H1 (cell line): ENCODE measurements at regions not wholly inside any gene's neighbourhood (a gene's known extent, or its start where the extent isn't known, plus 50 kb on each side); places are given as distances from the start of the nearest gene placed in this dataset.

Source experiments
- HDAC6 ChIP-seq: IDR thresholded peaks from one replicate; pipeline ENCODE4 v1.7.1; 2012; ENCODE audit warnings: low read depth, mild to moderate bottlenecking, inconsistent platforms, low read length, moderate library complexity

DNA sequence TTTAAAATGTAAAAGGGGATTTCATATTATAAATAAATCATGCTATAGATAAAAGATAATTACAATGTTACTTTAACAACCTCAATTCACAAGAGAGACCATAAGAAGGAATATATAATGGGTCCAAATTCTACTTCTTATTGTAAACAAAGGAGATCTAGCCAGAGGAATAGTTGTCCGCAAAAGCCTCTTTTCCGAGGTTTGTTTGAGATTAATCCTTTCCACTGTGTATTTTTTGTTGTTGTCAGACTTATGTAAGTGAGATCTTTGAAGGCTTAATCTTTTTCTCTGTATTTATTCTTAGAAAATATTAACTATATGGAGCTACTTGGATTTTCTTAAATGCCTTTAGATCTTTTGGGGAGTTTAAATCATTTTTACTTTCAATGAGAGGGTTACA lies 1299.3 kb upstream of the WWC1 start (continued):
- no peak for TF ChIP-seq HDAC6
